Loucy (cell line): ENCODE measurements at regions not wholly inside any gene's neighbourhood (a gene's known extent, or its start where the extent isn't known, plus 50 kb on each side); places are given as distances from the start of the nearest gene placed in this dataset.

ENCODE experiments used
- EZH2phosphoT487 ChIP-seq: fragments of 200-600 bp; IDR thresholded peaks from 2 replicates; pipeline ENCODE4 v1.6.1; 2018; ENCODE audit warnings: antibody characterized with exemption, mild to moderate bottlenecking, moderate library complexity, borderline replicate concordance
- TF ChIP-seq, protein P1 (sequence below): fragments of 200-600 bp; sonication (generic); conservative IDR thresholded peaks from 2 replicates; pipeline ENCODE4 v1.5.1; 2014; ENCODE audit warnings: mild to moderate bottlenecking, antibody characterized with exemption, low read length

DNA sequence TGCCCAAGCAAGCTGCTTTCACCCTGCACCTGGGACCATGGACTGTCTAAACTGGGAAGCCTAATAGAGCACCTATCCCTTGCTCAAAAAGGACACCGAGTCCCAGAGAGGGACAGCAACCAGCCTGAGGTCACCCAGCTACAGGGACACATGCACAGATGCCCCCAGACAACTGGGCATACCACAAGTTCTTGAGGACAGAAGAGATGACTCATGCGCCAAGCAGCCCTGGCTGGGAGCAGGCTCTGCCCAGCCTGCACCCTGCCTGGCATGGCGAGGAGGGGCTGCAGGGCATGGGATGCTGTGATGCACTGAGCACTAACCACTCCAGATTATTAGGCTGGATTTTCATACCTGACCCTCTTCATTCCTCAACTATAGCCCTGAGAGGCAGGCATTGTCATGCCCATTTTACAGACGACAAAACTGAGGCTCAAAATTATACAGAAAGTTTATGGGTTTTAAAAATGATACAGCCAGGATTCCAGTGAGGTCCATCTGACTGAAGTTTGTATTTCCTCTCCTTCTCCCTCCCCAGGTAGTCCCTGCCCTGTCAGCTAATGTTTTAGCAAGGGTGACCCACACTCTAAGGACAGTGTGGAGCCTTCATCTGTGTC is 289.3 kb upstream of the ZMIZ1 start:
- TF ChIP-seq, protein P1, sequence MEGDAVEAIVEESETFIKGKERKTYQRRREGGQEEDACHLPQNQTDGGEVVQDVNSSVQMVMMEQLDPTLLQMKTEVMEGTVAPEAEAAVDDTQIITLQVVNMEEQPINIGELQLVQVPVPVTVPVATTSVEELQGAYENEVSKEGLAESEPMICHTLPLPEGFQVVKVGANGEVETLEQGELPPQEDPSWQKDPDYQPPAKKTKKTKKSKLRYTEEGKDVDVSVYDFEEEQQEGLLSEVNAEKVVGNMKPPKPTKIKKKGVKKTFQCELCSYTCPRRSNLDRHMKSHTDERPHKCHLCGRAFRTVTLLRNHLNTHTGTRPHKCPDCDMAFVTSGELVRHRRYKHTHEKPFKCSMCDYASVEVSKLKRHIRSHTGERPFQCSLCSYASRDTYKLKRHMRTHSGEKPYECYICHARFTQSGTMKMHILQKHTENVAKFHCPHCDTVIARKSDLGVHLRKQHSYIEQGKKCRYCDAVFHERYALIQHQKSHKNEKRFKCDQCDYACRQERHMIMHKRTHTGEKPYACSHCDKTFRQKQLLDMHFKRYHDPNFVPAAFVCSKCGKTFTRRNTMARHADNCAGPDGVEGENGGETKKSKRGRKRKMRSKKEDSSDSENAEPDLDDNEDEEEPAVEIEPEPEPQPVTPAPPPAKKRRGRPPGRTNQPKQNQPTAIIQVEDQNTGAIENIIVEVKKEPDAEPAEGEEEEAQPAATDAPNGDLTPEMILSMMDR = no peak
- no peak for TF ChIP-seq EZH2phosphoT487
